H1 (cell line): ENCODE measurements at regions not wholly inside any gene's neighbourhood (a gene's known extent, or its start where the extent isn't known, plus 50 kb on each side); places are given as distances from the start of the nearest gene placed in this dataset.

Experiments
- CTCF ChIA-PET: fragments of 300-600 bp; sonication (Branson Sonifier 250); formaldehyde crosslinking; loops from one replicate; lab custom pipeline; 2021; ENCODE audit not compliant: partially characterized antibody; lab: Charles Lee
- POLR2A ChIA-PET: fragments of 300-600 bp; sonication (Branson Sonifier 250); formaldehyde crosslinking; loops from one replicate; lab custom pipeline; 2021; ENCODE audit warnings: inconsistent platforms; ENCODE audit not compliant: partially characterized antibody; lab: Charles Lee
- DNase-seq, 2 experiments: peaks; one replicate each; pipeline versions ENCODE4 v3.0.0 to v3.0.0-alpha.2; 2010 to 2022; ENCODE audit warnings: low spot score in 2 of 2, low read depth in 1 of 2, mixed read lengths in 1 of 2
- FAIRE-seq: peaks from 2 replicates; lab custom pipeline; 2011; peaks lifted over from hg19 to GRCh38; lab: Jason Lieb, UNC
- H2AFZ ChIP-seq: 2 replicates; pipeline ENCODE4 v1.8.1; 2012; ENCODE audit warnings: low read length, inconsistent platforms
- H2AK5ac ChIP-seq: 2 replicates; pipeline ENCODE4 v1.6.1; 2013; ENCODE audit warnings: low read depth, low read length
- H2BK120ac ChIP-seq: replicated peaks from 2 replicates; pipeline ENCODE3; 2013; ENCODE audit warnings: low read depth, low read length, inconsistent platforms
- H2BK12ac ChIP-seq: 2 replicates; pipeline ENCODE4 v1.6.1; 2013; ENCODE audit warnings: low read depth, low read length
- H2BK15ac ChIP-seq: 2 replicates; pipeline ENCODE4 v1.6.1; 2013; ENCODE audit warnings: low read length
- H2BK20ac ChIP-seq: 2 replicates; pipeline ENCODE4 v1.6.1; 2013; ENCODE audit warnings: low read length
- H2BK5ac ChIP-seq: 2 replicates; pipeline ENCODE4 v1.6.1; 2013; ENCODE audit warnings: low read depth, low read length
- H3K14ac ChIP-seq: 2 replicates; pipeline ENCODE4 v1.6.1; 2013; ENCODE audit warnings: inconsistent platforms; ENCODE audit not compliant: insufficient read length
- H3K18ac ChIP-seq: 2 replicates; pipeline ENCODE4 v1.6.1; 2013; ENCODE audit warnings: low read length; ENCODE audit errors: extremely low read depth
- H3K23ac ChIP-seq: 2 replicates; pipeline ENCODE4 v1.6.1; 2013; ENCODE audit warnings: inconsistent platforms; ENCODE audit not compliant: insufficient read length
- H3K23me2 ChIP-seq: 2 replicates; pipeline ENCODE4 v1.6.1; 2013; ENCODE audit warnings: low read depth, low read length
- H3K27ac ChIP-seq: 2 replicates; pipeline ENCODE4 v1.6.1; 2011; ENCODE audit warnings: low read depth, low read length, inconsistent platforms
- H3K27me3 ChIP-seq, 4 experiments: replicated peaks in 1 of 4; 1 replicate in 1 of 4; 2 replicates in 3 of 4; pipeline versions ENCODE4 v1.6.1 to v1.8.1; 2011 to 2013; ENCODE audit warnings: low read length in 3 of 4, mild to moderate bottlenecking in 3 of 4, inconsistent platforms in 2 of 4, mixed read lengths in 2 of 4, moderate library complexity in 1 of 4; ENCODE audit not compliant: control insufficient read depth in 3 of 4, insufficient read depth in 3 of 4; ENCODE audit errors: extremely low read depth in 1 of 4
- H3K36me3 ChIP-seq, 4 experiments: 2 replicates each; pipeline versions ENCODE4 v1.6.1 to v1.8.1; 2011 to 2013; ENCODE audit warnings: mild to moderate bottlenecking in 4 of 4, low read length in 3 of 4, moderate library complexity in 2 of 4, control low read depth in 1 of 4, inconsistent platforms in 1 of 4; ENCODE audit not compliant: insufficient read depth in 4 of 4, control insufficient read depth in 2 of 4
- H3K4ac ChIP-seq: replicated peaks from 2 replicates; pipeline ENCODE3; 2013; ENCODE audit warnings: low read length, low read depth, mixed read lengths, inconsistent platforms; ENCODE audit not compliant: insufficient read length
- H3K4me1 ChIP-seq, 4 experiments: replicated peaks in 1 of 4; 1 replicate in 1 of 4; 2 replicates in 3 of 4; pipeline versions ENCODE4 v1.6.1 to v1.8.1; 2011 to 2013; ENCODE audit warnings: low read length in 3 of 4, inconsistent platforms in 2 of 4, mixed read lengths in 1 of 4; ENCODE audit not compliant: insufficient read depth in 4 of 4, control insufficient read depth in 3 of 4
- H3K4me2 ChIP-seq, 2 experiments: 2 replicates each; pipeline versions ENCODE4 v1.6.1 to v1.8.1; 2011 to 2013; ENCODE audit warnings: low read depth in 2 of 2, low read length in 2 of 2, control low read depth in 1 of 2, inconsistent platforms in 1 of 2, mild to moderate bottlenecking in 1 of 2; ENCODE audit not compliant: insufficient read depth in 1 of 2
- H3K4me3 ChIP-seq, 4 experiments: fragments of 200-600, 300-600 bp in 1 of 4; sonication (generic), shearing (Covaris generic), sonication (Bioruptor Twin) in 1 of 4; 2 replicates each; pipeline versions ENCODE4 v1.5.1 to v1.8.1; 2011 to 2016; ENCODE audit warnings: low read length in 4 of 4, low read depth in 3 of 4, control low read depth in 2 of 4, inconsistent platforms in 2 of 4, mild to moderate bottlenecking in 2 of 4, mixed read lengths in 1 of 4, moderate library complexity in 1 of 4; ENCODE audit not compliant: insufficient read depth in 2 of 4; ENCODE audit errors: extremely low read depth in 1 of 4
- H3K56ac ChIP-seq: replicated peaks from 2 replicates; pipeline ENCODE3; 2013; ENCODE audit warnings: low read depth, mild to moderate bottlenecking, mixed read lengths, low read length, inconsistent platforms; ENCODE audit not compliant: insufficient read length
- H3K79me1 ChIP-seq: 2 replicates; pipeline ENCODE4 v1.6.1; 2013; ENCODE audit warnings: low read depth, low read length, control low read depth
- H3K79me2 ChIP-seq, 2 experiments: 2 replicates each; pipeline versions ENCODE4 v1.6.1 to v1.8.1; 2012 to 2013; ENCODE audit warnings: low read length in 2 of 2, mild to moderate bottlenecking in 2 of 2, inconsistent platforms in 1 of 2; ENCODE audit not compliant: insufficient read depth in 2 of 2, control insufficient read depth in 1 of 2
- H3K9ac ChIP-seq, 4 experiments: replicated peaks in 1 of 4; 1 replicate in 1 of 4; 2 replicates in 3 of 4; pipeline versions ENCODE4 v1.6.1 to v1.8.1; 2011 to 2013; ENCODE audit warnings: low read depth in 3 of 4, low read length in 3 of 4, control low read depth in 2 of 4, mild to moderate bottlenecking in 2 of 4, moderate library complexity in 2 of 4, inconsistent platforms in 1 of 4; ENCODE audit errors: extremely low read depth in 1 of 4
- H3K9me3 ChIP-seq, 2 experiments: 2 replicates each; pipeline versions ENCODE4 v1.6.1 to v1.8.1; 2012 to 2013; ENCODE audit warnings: mild to moderate bottlenecking in 2 of 2, moderate library complexity in 2 of 2, control low read depth in 1 of 2, inconsistent platforms in 1 of 2, low read depth in 1 of 2, low read length in 1 of 2, mixed read lengths in 1 of 2; ENCODE audit not compliant: insufficient read depth in 2 of 2
- H4K20me1 ChIP-seq, 2 experiments: replicated peaks in 1 of 2; 2 replicates each; pipeline versions ENCODE3 to v1.8.1; 2011 to 2013; ENCODE audit warnings: inconsistent platforms in 2 of 2, low read length in 2 of 2, mild to moderate bottlenecking in 1 of 2; ENCODE audit not compliant: insufficient read depth in 2 of 2, control insufficient read depth in 1 of 2
- H4K5ac ChIP-seq: 2 replicates; pipeline ENCODE4 v1.6.1; 2013; ENCODE audit warnings: low read length, low read depth, mixed read lengths, inconsistent platforms; ENCODE audit not compliant: insufficient read length
- H4K8ac ChIP-seq: 2 replicates; pipeline ENCODE4 v1.8.0; 2013; ENCODE audit warnings: mild to moderate bottlenecking, moderate library complexity, low read length, inconsistent platforms; ENCODE audit not compliant: insufficient read depth; ENCODE audit errors: extremely low read depth
- H4K91ac ChIP-seq: replicated peaks from 2 replicates; pipeline ENCODE3; 2013; ENCODE audit warnings: low read length, mixed read lengths, inconsistent platforms; ENCODE audit not compliant: insufficient read length
- CBX5 ChIP-seq: fragments of 300-800, 300-1000 bp; sonication (generic); IDR thresholded peaks from 2 replicates; pipeline ENCODE4 v1.7.1; 2016; ENCODE audit warnings: antibody characterized with exemption, low read length, low read depth
- CTBP2 ChIP-seq: IDR thresholded peaks from 2 replicates; pipeline ENCODE4 v1.7.0; 2011; ENCODE audit warnings: borderline replicate concordance, mild to moderate bottlenecking, moderate library complexity, mixed read lengths, low read length; ENCODE audit not compliant: insufficient read depth, insufficient read length
- NRF1 ChIP-seq: IDR thresholded peaks from 2 replicates; pipeline ENCODE4 v1.6.1; 2011; ENCODE audit warnings: mild to moderate bottlenecking, low read depth, low read length, improper control_type of control experiment
- TAF1 ChIP-seq: IDR thresholded peaks from 2 replicates; pipeline ENCODE4 v1.6.1; 2011; ENCODE audit warnings: mild to moderate bottlenecking, low read depth, low read length
- WGBS, 2 experiments: shearing (Covaris generic) in 1 of 2; methylation state at CpG; one replicate each; pipeline versions ENCODE4 v1.1.6 to v1.1.7; 2013 to 2015; ENCODE audit warnings: low lambda C conversion rate in 2 of 2, mixed read lengths in 2 of 2, inconsistent platforms in 1 of 2, low coverage in 1 of 2, missing lambda C conversion rate in 1 of 2; ENCODE audit not compliant: insufficient replicate concordance in 2 of 2, insufficient coverage in 1 of 2, insufficient read length in 1 of 2; ENCODE audit errors: extremely low coverage in 1 of 2, missing lambda C conversion rate in 1 of 2; 5-methylcytosine and 5-hydroxymethylcytosine counted together
- TF ChIP-seq, protein P1 (sequence below): IDR thresholded peaks from 2 replicates; pipeline ENCODE4 v1.6.1; 2011; ENCODE audit warnings: low read depth, mild to moderate bottlenecking, low read length; ENCODE audit not compliant: insufficient read depth

DNA sequence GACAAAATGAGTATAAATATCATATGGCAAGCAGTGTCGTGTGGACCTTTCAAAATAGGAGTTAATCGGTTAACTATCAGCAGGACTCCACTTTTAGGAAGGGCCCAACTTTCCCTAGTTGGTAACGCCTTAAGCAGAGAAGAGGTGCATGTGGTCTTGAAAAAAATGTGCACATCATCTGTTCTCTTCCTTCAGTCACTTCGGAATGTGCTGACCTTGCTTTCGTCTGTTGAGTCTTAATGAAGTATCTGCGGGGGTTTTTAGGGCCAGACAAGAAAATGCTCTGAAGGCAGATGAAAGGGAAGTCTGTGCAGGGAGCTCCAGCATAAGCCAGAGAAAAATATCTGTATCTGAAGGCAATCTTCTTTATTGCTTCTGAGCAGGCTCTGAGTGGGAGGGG, 185.2 kb downstream of the AEBP2 start:
- Histone ChIP-seq H2AFZ (0 out of 2 replicates have a peak overlapping the region, but pooled peaks have one; percentile 0), H4K5ac (no peak overlapping the region), H3K4ac (no peak overlapping the region), H3K56ac (no peak overlapping the region), H2BK15ac (no peak overlapping the region), H4K91ac (no peak overlapping the region), H2BK120ac (no peak overlapping the region), H3K27me3 (no peaks in the 10 kb centered on the region), H3K18ac (no peak overlapping the region), H3K4me1 (no peaks in the 10 kb centered on the region), H3K79me1 (no peaks in the 10 kb centered on the region), H3K79me2 (no peaks in the 10 kb centered on the region), H2BK5ac (no peak overlapping the region), H3K23ac (no peak overlapping the region), H3K4me2 (no peak overlapping the region), H4K8ac (no peak overlapping the region), H2AK5ac (no peak overlapping the region), H3K4me3 (no peak overlapping the region), H3K9ac (no peak overlapping the region), H4K20me1 (no peaks in the 10 kb centered on the region), H2BK12ac (no peak overlapping the region), H3K23me2 (no peaks in the 10 kb centered on the region), H3K36me3 (no peaks in the 10 kb centered on the region), H3K14ac (no peak overlapping the region), H2BK20ac (no peak overlapping the region), H3K9me3 (no peaks in the 10 kb centered on the region), H3K27ac (no peak overlapping the region)
- ChIA-PET CTCF (interaction anchor here (0.6 to 1.2 kb wide), 4 partner anchors 19 to 260 kb away, joined by 3 to 5 read pairs (median 4); no protein-coding TSS in a partner anchor), POLR2A (interaction anchor here (0.6 to 0.7 kb wide), 2 partner anchors 28 to 77 kb away, joined by 3 read pairs; no protein-coding TSS in a partner anchor)
- DNase-seq (no peak), FAIRE-seq (no peak)
- WGBS, 2 experiments: 72% methylated on average over 6 of the region's 6 CpGs; no CpG with 5 or more reads in 1 of the 2 experiments
- TF ChIP-seq TAF1 (no peak), CBX5 (no peak), CTBP2 (no peak), NRF1 (no peak)
- TF ChIP-seq, protein P1, sequence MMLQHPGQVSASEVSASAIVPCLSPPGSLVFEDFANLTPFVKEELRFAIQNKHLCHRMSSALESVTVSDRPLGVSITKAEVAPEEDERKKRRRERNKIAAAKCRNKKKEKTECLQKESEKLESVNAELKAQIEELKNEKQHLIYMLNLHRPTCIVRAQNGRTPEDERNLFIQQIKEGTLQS: no peak
